Pancreas (tissue), 10 donors: ENCODE measurements at regions not wholly inside any gene's neighbourhood (a gene's known extent, or its start where the extent isn't known, plus 50 kb on each side); places are given as distances from the start of the nearest gene placed in this dataset.
A peak's percentile ranks its signal among the peaks of the same experiment; 100 is the strongest.

ENCODE experiments used
- ATAC-seq, 4 donors: fragments of 200-7000 bp; cut with Tn5 transposase; one replicate each; pipeline versions ENCODE4 v1.8.0 to v1.9.1; 2020; ENCODE audit warnings: mild to moderate bottlenecking in 4 of 4, moderate library complexity in 4 of 4
- DNase-seq, 6 donors: peaks; one replicate each; pipeline ENCODE4 v3.0.0-alpha.2; 2020
- FAIRE-seq: peaks from 2 replicates; lab custom pipeline; 2012; peaks lifted over from hg19 to GRCh38; lab: Jason Lieb, UNC
- H3K27ac ChIP-seq, 4 donors: fragments of 200-600 bp; sonication (generic); 1 replicate in 3 of 4; 2 replicates in 1 of 4; pipeline versions ENCODE4 v1.5.0 to v1.8.0; 2020
- H3K27me3 ChIP-seq, 4 donors: fragments of 200-600 bp; one replicate each; pipeline ENCODE4 v1.8.0; 2021
- H3K36me3 ChIP-seq, 3 donors: fragments of 200-600 bp; sonication (generic) in 1 of 3; one replicate each; pipeline versions ENCODE4 v1.5.0 to v1.8.0; 2020 to 2021
- H3K4me1 ChIP-seq, 3 donors: fragments of 200-600 bp; one replicate each; pipeline ENCODE4 v1.8.0; 2021
- H3K4me3 ChIP-seq, 4 donors: fragments of 200-600 bp; sonication (generic) in 2 of 4; one replicate each; pipeline versions ENCODE4 v1.5.0 to v1.8.0; 2020 to 2021
- H3K9me3 ChIP-seq, 4 donors: fragments of 200-600 bp; one replicate each; pipeline ENCODE4 v1.8.0; 2021
- CTCF ChIP-seq, 4 donors: fragments of 200-600 bp; sonication (generic) in 3 of 4; IDR thresholded peaks; one replicate each; pipeline versions ENCODE4 v1.5.0 to v1.8.0; 2021; ENCODE audit warnings: antibody characterized with exemption in 4 of 4
- WGBS, 2 donors: extraction: QIAGEN DNeasy Blood & Tissue Kit; methylation state at CpG; one replicate each; pipeline ENCODE4 v1.1.7; 2013; 5-methylcytosine and 5-hydroxymethylcytosine counted together
- intact Hi-C, 3 donors: fragments of 100-400 bp; cut with DNase I; formaldehyde crosslinking; loops; one replicate each; pipeline versions ENCODE4 v1.11.1 to v1.14.2; 2022
- donor health status: healthy with polysubstance abuse.
- donor health status: DM: no; HTN: no; CAD: no; lungs with moderate emphysema.
- donor health status: DM: no; HTN: no; CAD: no.
- donor health status: control.
- donor health status: control.
- donor health status: Bipolar disorder and iron deficiency.
- donor health status: DM: yes; HTN: yes; CAD: no.
- donor health status: DM: no; HTN: no; CAD: no.
- donor health status: DM: no; HTN: no; CAD: no.
- donor health status: DM: yes; HTN: yes; CAD: no.

- peaks cover 47 to 49% (median 47%) of the 10 kb centered on the region in 3 donors for H3K4me1 ChIP-seq
- DNase-seq = peak in 4 of 6 donors; percentile 84 to 93 (median 92)
- H3K4me3 ChIP-seq = peak overlapping the region in 1 of 4 donors; percentile 6
- TF ChIP-seq CTCF (IDR thresholded peaks at IDR 0.05) = no peak
- no peaks in the 10 kb centered on the region for H3K27me3 ChIP-seq
- peak overlapping the region; percentile 59 to 85 (median 78) for H3K27ac ChIP-seq
- H3K36me3 ChIP-seq = no peaks in the 10 kb centered on the region
- no peaks in the 10 kb centered on the region for H3K9me3 ChIP-seq
- ATAC-seq = peak; percentile 85 to 95 (median 91)
- WGBS, 2 donors = 17% methylated on average over 6 of the region's 6 CpGs
- no peak for FAIRE-seq
- intact Hi-C loops = no loop called here
Observed at GRCh38 chr5:160923936-160924710, 72.1 kb upstream of the ATP10B start.

- ATAC-seq (no peak), DNase-seq (no peak), FAIRE-seq (no peak)
- TF ChIP-seq CTCF (IDR thresholded peaks at IDR 0.05) = no peak
- Histone ChIP-seq H3K27ac (peak overlapping the region; percentile 28 to 85 (median 78)), H3K9me3 (no peaks in the 10 kb centered on the region), H3K27me3 (no peaks in the 10 kb centered on the region), H3K4me3 (no peak overlapping the region), H3K36me3 (no peaks in the 10 kb centered on the region), H3K4me1 (peaks cover 47 to 49% (median 47%) of the 10 kb centered on the region in 3 donors)
- 20 to 25% methylated on average over 7 of the region's 7 CpGs for WGBS, 2 donors
- intact Hi-C loops = no loop called here
Observed at GRCh38 chr5:160923411-160923810, 71.4 kb upstream of the ATP10B start.

GRCh38 chr5:160922311-160922710, 70.3 kb upstream of the ATP10B start:
- Histone ChIP-seq H3K36me3 (no peaks in the 10 kb centered on the region), H3K9me3 (no peaks in the 10 kb centered on the region), H3K4me3 (no peak overlapping the region), H3K27me3 (no peaks in the 10 kb centered on the region), H3K27ac (no peak overlapping the region), H3K4me1 (peaks cover 38 to 43% (median 42%) of the 10 kb centered on the region in 3 donors)
- intact Hi-C loops = no loop called here
- FAIRE-seq (no peak), ATAC-seq (no peak), DNase-seq (no peak)
- no peak for TF ChIP-seq CTCF (IDR thresholded peaks at IDR 0.05)
- 78 to 81% methylated on average over 2 of the region's 2 CpGs for WGBS, 2 donors

GRCh38 chr5:160921423-160922285, 69.6 kb upstream of the ATP10B start:
- H3K27me3 ChIP-seq = no peaks in the 10 kb centered on the region
- peaks cover 31 to 36% (median 35%) of the 10 kb centered on the region in 3 donors for H3K4me1 ChIP-seq
- intact Hi-C loops = no loop called here
- H3K36me3 ChIP-seq = no peaks in the 10 kb centered on the region
- TF ChIP-seq CTCF (IDR thresholded peaks at IDR 0.05) = no peak
- H3K27ac ChIP-seq = no peak overlapping the region
- WGBS, 2 donors = 96 to 98% methylated on average over 4 of the region's 4 CpGs
- no peak for DNase-seq
- H3K9me3 ChIP-seq = no peaks in the 10 kb centered on the region
- no peak overlapping the region for H3K4me3 ChIP-seq
- FAIRE-seq = no peak
- no peak for ATAC-seq
